ENCODE measurements at regions not wholly inside any gene's neighbourhood (a gene's known extent, or its start where the extent isn't known, plus 50 kb on each side); places are given as distances from the start of the nearest gene placed in this dataset.

GRCh38 chr18:60556326-60556725 is 183.8 kb upstream of the MC4R start:
- no peak for DNase-seq

- DNase-seq: no peak
Measured at GRCh38 chr18:60560071-60560470, 187.5 kb upstream of the MC4R start.

- DNase-seq: no peak
Measured at GRCh38 chr18:60563082-60563481, 190.5 kb upstream of the MC4R start.

- DNase-seq: no peak
Measured at GRCh38 chr18:60568220-60568619, 195.6 kb upstream of the MC4R start.

GRCh38 chr18:60570172-60570571 is 197.6 kb upstream of the MC4R start:
- DNase-seq: no peak

- DNase-seq: no peak
Measured at GRCh38 chr18:60577457-60577856, 204.9 kb upstream of the MC4R start.

GRCh38 chr18:60585670-60586069 is 213.1 kb upstream of the MC4R start:
- no peak for DNase-seq

GRCh38 chr18:60593249-60593648 is 220.7 kb upstream of the MC4R start:
- DNase-seq: no peak

- DNase-seq: no peak
Measured at GRCh38 chr18:60596928-60597327, 224.4 kb upstream of the MC4R start.

- no peak for DNase-seq
Measured at GRCh38 chr18:60599267-60599666, 226.7 kb upstream of the MC4R start.

GRCh38 chr18:60599995-60600394 is 227.4 kb upstream of the MC4R start:
- no peak for DNase-seq

- DNase-seq: no peak
Measured at GRCh38 chr18:60601249-60601648, 228.7 kb upstream of the MC4R start.

GRCh38 chr18:60623331-60623730 is 250.8 kb upstream of the MC4R start:
- no peak for DNase-seq

- no peak for DNase-seq
Measured at GRCh38 chr18:60624207-60624606, 251.6 kb upstream of the MC4R start.

- DNase-seq: no peak
Measured at GRCh38 chr18:60639836-60640235, 267.3 kb upstream of the MC4R start.

- DNase-seq: no peak
Measured at GRCh38 chr18:60643009-60643408, 270.4 kb upstream of the MC4R start.

- no peak for DNase-seq
Measured at GRCh38 chr18:60646725-60647124, 274.1 kb upstream of the MC4R start.

- no peak for DNase-seq
Measured at GRCh38 chr18:60649107-60649506, 276.5 kb upstream of the MC4R start.

- no peak for DNase-seq
Measured at GRCh38 chr18:60649842-60650536, 277.4 kb upstream of the MC4R start.

- no peak for DNase-seq
Measured at GRCh38 chr18:60654298-60654697, 281.7 kb upstream of the MC4R start.

GRCh38 chr18:60656553-60656952 is 284.0 kb upstream of the MC4R start:
- peak; percentile 62 for DNase-seq

GRCh38 chr18:60662491-60662890 is 289.9 kb upstream of the MC4R start:
- DNase-seq: no peak

GRCh38 chr18:60663060-60663989 is 290.8 kb upstream of the MC4R start:
- DNase-seq: no peak

GRCh38 chr18:60664736-60665135 is 292.2 kb upstream of the MC4R start:
- DNase-seq: no peak
